IPS-18c (cell line): ENCODE measurements at regions not wholly inside any gene's neighbourhood (a gene's known extent, or its start where the extent isn't known, plus 50 kb on each side); places are given as distances from the start of the nearest gene placed in this dataset.
"Not testable (repeated sequence)": the region's sequence is repeated elsewhere in the genome, so short reads cannot be mapped to it uniquely, and the experiment has no call there.

Source experiments
- H3K4me3 ChIP-seq: 2 replicates; pipeline ENCODE4 v1.7.0; 2013; ENCODE audit warnings: low read depth, mild to moderate bottlenecking, low read length, moderate library complexity; ENCODE audit not compliant: insufficient read depth
- H3K9me3 ChIP-seq: one replicate; pipeline ENCODE4 v1.6.1; 2013; ENCODE audit warnings: mild to moderate bottlenecking, low read length, moderate library complexity; ENCODE audit not compliant: control insufficient read depth, insufficient read depth

- no peaks in the 10 kb centered on the region for H3K9me3 ChIP-seq
- no peak overlapping the region for H3K4me3 ChIP-seq
Observed at GRCh38 chr14:25484235-25484634, 434.3 kb upstream of the STXBP6 start.

GRCh38 chr14:25477316-25478098 lies 427.6 kb upstream of the STXBP6 start:
- Histone ChIP-seq H3K9me3 (no peaks in the 10 kb centered on the region), H3K4me3 (no peak overlapping the region)

- Histone ChIP-seq H3K4me3 (no peak overlapping the region), H3K9me3 (no peaks in the 10 kb centered on the region)
Observed at GRCh38 chr14:25472700-25473099, 422.8 kb upstream of the STXBP6 start.

- Histone ChIP-seq H3K4me3 (no peak overlapping the region), H3K9me3 (no peaks in the 10 kb centered on the region)
Observed at GRCh38 chr14:25464772-25465171, 414.8 kb upstream of the STXBP6 start.

- Histone ChIP-seq H3K4me3 (no peak overlapping the region), H3K9me3 (no peaks in the 10 kb centered on the region)
Observed at GRCh38 chr14:25464078-25464477, 414.1 kb upstream of the STXBP6 start.

GRCh38 chr14:25463480-25463879 lies 413.5 kb upstream of the STXBP6 start:
- H3K4me3 ChIP-seq: no peak overlapping the region
- H3K9me3 ChIP-seq: no peaks in the 10 kb centered on the region

- no peaks in the 10 kb centered on the region for H3K9me3 ChIP-seq
- no peak overlapping the region for H3K4me3 ChIP-seq
Observed at GRCh38 chr14:25461780-25462179, 411.8 kb upstream of the STXBP6 start.

- peaks cover 2% of the 10 kb centered on the region for H3K9me3 ChIP-seq
- no peak overlapping the region for H3K4me3 ChIP-seq
Observed at GRCh38 chr14:25444381-25444780, 394.4 kb upstream of the STXBP6 start.

- H3K4me3 ChIP-seq, H3K9me3 ChIP-seq: not testable (repeated sequence)
Observed at GRCh38 chr14:25440382-25440781, 390.4 kb upstream of the STXBP6 start.

- Histone ChIP-seq H3K4me3 (no peak overlapping the region), H3K9me3 (peaks cover 2% of the 10 kb centered on the region)
Observed at GRCh38 chr14:25436906-25437305, 387.0 kb upstream of the STXBP6 start.

- H3K4me3 ChIP-seq: no peak overlapping the region
- H3K9me3 ChIP-seq: peaks cover 2% of the 10 kb centered on the region
Observed at GRCh38 chr14:25436288-25436875, 386.4 kb upstream of the STXBP6 start.

GRCh38 chr14:25431211-25432076 lies 381.5 kb upstream of the STXBP6 start:
- H3K4me3 ChIP-seq: no peak overlapping the region
- H3K9me3 ChIP-seq: no peaks in the 10 kb centered on the region

GRCh38 chr14:25430808-25431207 lies 380.9 kb upstream of the STXBP6 start:
- Histone ChIP-seq H3K4me3 (no peak overlapping the region), H3K9me3 (no peaks in the 10 kb centered on the region)

- Histone ChIP-seq H3K4me3 (no peak overlapping the region), H3K9me3 (no peaks in the 10 kb centered on the region)
Observed at GRCh38 chr14:25412998-25413397, 363.1 kb upstream of the STXBP6 start.

GRCh38 chr14:25411781-25412757 lies 362.1 kb upstream of the STXBP6 start:
- H3K4me3 ChIP-seq: no peak overlapping the region
- H3K9me3 ChIP-seq: no peaks in the 10 kb centered on the region

- Histone ChIP-seq H3K4me3 (no peak overlapping the region), H3K9me3 (no peaks in the 10 kb centered on the region)
Observed at GRCh38 chr14:25406818-25407217, 356.9 kb upstream of the STXBP6 start.
